Sigmoid colon (tissue), 6 donors: ENCODE measurements at regions not wholly inside any gene's neighbourhood (a gene's known extent, or its start where the extent isn't known, plus 50 kb on each side); places are given as distances from the start of the nearest gene placed in this dataset.

Experiments
- DNase-seq: peaks from one replicate; pipeline ENCODE4 v3.0.0-alpha.2; 2019
- H3K27ac ChIP-seq, 4 donors: fragments of 200-600 bp; sonication (generic); one replicate each; pipeline ENCODE4 v1.5.1; 2016 to 2019; ENCODE audit warnings: mild to moderate bottlenecking in 1 of 4
- H3K27me3 ChIP-seq, 3 donors: fragments of 200-600 bp; sonication (generic); one replicate each; pipeline ENCODE4 v1.5.1; 2019; ENCODE audit warnings: mild to moderate bottlenecking in 1 of 3
- H3K36me3 ChIP-seq, 4 donors: fragments of 200-600 bp; sonication (generic); one replicate each; pipeline ENCODE4 v1.5.1; 2016 to 2019
- H3K4me1 ChIP-seq, 4 donors: fragments of 200-600 bp; sonication (generic); one replicate each; pipeline ENCODE4 v1.5.1; 2017 to 2019
- H3K4me3 ChIP-seq, 4 donors: fragments of 200-600 bp; sonication (generic); one replicate each; pipeline ENCODE4 v1.5.1; 2017 to 2019; ENCODE audit warnings: mild to moderate bottlenecking in 2 of 4, moderate library complexity in 1 of 4
- H3K9me3 ChIP-seq, 4 donors: fragments of 200-600 bp in 3 of 4; sonication (generic) in 3 of 4; one replicate each; pipeline versions ENCODE4 v1.5.1 to v1.6.1; 2013 to 2019
- EP300 ChIP-seq, 4 donors: sonication (generic); formaldehyde crosslinking; IDR thresholded peaks; one replicate each; pipeline ENCODE4 v1.6.1; 2017; ENCODE audit warnings: antibody characterized with exemption in 4 of 4
- POLR2A ChIP-seq, 2 donors: fragments of 450-650 bp; IDR thresholded peaks; one replicate each; pipeline ENCODE4 v1.6.1; 2016; ENCODE audit warnings: antibody characterized with exemption in 2 of 2, mild to moderate bottlenecking in 2 of 2, moderate library complexity in 2 of 2
- POLR2AphosphoS5 ChIP-seq, 4 donors: sonication (generic); formaldehyde crosslinking; IDR thresholded peaks; one replicate each; pipeline ENCODE4 v1.6.1; 2017; ENCODE audit warnings: antibody characterized with exemption in 4 of 4
- WGBS, 2 donors: extraction: QIAGEN DNeasy Blood & Tissue Kit; methylation state at CpG; one replicate each; pipeline ENCODE4 v1.1.7; 2013; 5-methylcytosine and 5-hydroxymethylcytosine counted together
- intact Hi-C: fragments of 100-400 bp; cut with DNase I; formaldehyde crosslinking; loops from one replicate; pipeline ENCODE4 v1.15.1; 2023
- TF ChIP-seq, protein P1 (sequence below), 4 experiments: fragments of 450-650 bp in 3 of 4; fragments of 200-600 bp in 1 of 4; IDR thresholded peaks; one replicate each; pipeline ENCODE4 v1.5.1; 2016 to 2019; ENCODE audit warnings: antibody characterized with exemption in 4 of 4, mild to moderate bottlenecking in 3 of 4, moderate library complexity in 2 of 4
- donor health status: healthy with polysubstance abuse.
- donor health status: healthy.

DNA sequence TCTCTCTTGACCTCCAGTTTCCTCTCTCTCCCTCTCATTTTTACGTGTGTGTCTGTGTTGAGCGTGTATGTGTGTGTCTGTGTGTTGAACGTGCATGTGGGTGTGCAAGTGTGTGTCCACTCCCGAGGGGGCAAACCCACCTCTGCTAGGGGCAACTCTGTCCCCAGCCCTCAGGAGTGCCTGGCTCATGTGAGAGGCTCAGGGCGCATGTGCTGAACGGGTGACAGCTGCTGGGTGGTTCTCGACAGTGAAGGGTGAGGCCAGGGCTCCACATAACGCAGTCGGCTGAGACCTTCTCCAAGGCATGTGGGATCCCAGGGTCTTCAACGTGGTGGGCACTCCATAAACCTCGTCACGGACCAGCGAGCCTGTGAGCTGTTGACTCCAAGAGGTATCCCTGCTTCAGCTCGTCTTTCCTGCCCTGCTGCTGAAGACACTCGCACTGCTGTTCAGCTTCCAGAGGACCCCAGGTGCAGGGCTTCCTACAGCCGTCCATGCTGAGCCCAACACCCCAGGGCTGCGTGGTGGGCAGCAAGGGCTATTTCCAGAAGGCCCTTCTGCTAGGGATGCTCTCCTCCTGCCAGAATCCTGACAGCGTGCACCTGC lies 361.6 kb upstream of the SHH start:
- DNase-seq: no peak
- no peak overlapping the region for H3K4me3 ChIP-seq
- no peaks in the 10 kb centered on the region for H3K36me3 ChIP-seq
- WGBS, 2 donors: 83% methylated on average over 18 of the region's 18 CpGs
- intact Hi-C loops: no loop called here
- no peaks in the 10 kb centered on the region for H3K4me1 ChIP-seq
- TF ChIP-seq EP300 (IDR thresholded peaks at IDR 0.05): no peak
- TF ChIP-seq, protein P1, sequence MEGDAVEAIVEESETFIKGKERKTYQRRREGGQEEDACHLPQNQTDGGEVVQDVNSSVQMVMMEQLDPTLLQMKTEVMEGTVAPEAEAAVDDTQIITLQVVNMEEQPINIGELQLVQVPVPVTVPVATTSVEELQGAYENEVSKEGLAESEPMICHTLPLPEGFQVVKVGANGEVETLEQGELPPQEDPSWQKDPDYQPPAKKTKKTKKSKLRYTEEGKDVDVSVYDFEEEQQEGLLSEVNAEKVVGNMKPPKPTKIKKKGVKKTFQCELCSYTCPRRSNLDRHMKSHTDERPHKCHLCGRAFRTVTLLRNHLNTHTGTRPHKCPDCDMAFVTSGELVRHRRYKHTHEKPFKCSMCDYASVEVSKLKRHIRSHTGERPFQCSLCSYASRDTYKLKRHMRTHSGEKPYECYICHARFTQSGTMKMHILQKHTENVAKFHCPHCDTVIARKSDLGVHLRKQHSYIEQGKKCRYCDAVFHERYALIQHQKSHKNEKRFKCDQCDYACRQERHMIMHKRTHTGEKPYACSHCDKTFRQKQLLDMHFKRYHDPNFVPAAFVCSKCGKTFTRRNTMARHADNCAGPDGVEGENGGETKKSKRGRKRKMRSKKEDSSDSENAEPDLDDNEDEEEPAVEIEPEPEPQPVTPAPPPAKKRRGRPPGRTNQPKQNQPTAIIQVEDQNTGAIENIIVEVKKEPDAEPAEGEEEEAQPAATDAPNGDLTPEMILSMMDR (IDR thresholded peaks at IDR 0.05): no peak
- no peak for TF ChIP-seq POLR2AphosphoS5 (IDR thresholded peaks at IDR 0.05)
- no peak for TF ChIP-seq POLR2A (IDR thresholded peaks at IDR 0.05)
- no peaks in the 10 kb centered on the region for H3K27me3 ChIP-seq
- H3K9me3 ChIP-seq: no peaks in the 10 kb centered on the region
- no peak overlapping the region for H3K27ac ChIP-seq

DNA sequence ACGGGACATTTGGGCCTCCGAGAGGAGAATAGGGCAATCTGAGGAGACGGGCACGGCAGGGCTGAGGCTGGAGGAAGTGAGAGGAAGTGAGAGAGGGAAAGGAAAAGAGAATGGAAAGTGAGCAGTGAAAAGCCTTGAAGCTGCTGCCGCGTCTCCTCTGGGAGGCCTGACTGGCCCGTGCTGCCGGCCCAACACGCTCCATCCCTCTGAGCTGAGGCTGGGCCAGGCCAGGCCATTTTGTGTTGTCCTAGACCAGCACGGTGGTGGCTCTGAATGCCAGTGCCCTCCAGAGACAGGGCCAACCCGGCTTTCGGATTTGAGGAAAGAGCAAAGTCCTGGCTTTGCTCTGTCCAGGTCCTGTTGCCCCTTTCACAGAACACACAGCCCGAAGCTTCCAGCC lies 361.1 kb upstream of the SHH start:
- no peaks in the 10 kb centered on the region for H3K9me3 ChIP-seq
- DNase-seq: no peak
- intact Hi-C loops: no loop called here
- no peaks in the 10 kb centered on the region for H3K4me1 ChIP-seq
- no peaks in the 10 kb centered on the region for H3K36me3 ChIP-seq
- no peak overlapping the region for H3K4me3 ChIP-seq
- peaks cover 0 to 2% (median 0%) of the 10 kb centered on the region in 3 donors for H3K27me3 ChIP-seq
- H3K27ac ChIP-seq: no peak overlapping the region
- WGBS, 2 donors: 69 to 84% methylated on average over 13 of the region's 13 CpGs
- TF ChIP-seq, protein P1 (IDR thresholded peaks at IDR 0.05): no peak
- TF ChIP-seq POLR2A (IDR thresholded peaks at IDR 0.05): no peak
- no peak for TF ChIP-seq POLR2AphosphoS5 (IDR thresholded peaks at IDR 0.05)
- no peak for TF ChIP-seq EP300 (IDR thresholded peaks at IDR 0.05)

DNA sequence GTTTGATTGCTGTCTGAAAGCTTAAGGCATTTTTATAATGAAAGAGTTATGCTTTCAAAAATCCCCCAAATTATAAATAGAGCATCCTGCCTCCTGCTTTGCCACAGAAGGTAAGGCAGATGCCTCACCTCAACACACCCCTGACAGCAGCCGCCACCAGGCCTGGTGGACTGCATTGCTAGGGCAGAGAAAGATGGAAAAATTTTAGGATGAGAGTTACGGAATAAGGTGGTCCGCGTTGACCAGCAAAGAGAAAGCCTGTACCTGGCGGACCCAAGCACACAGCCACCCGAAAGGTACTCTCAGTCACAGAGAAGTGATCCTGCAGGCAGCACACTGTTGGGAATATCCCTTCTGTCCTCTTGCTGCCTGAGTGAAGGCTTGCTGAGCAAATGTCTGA lies 360.4 kb upstream of the SHH start:
- WGBS, 2 donors: 78 to 87% methylated on average over 6 of the region's 6 CpGs
- TF ChIP-seq POLR2AphosphoS5 (IDR thresholded peaks at IDR 0.05) (no peak), POLR2A (IDR thresholded peaks at IDR 0.05) (no peak), EP300 (IDR thresholded peaks at IDR 0.05) (no peak)
- TF ChIP-seq, protein P1 (IDR thresholded peaks at IDR 0.05): no peak
- no peak for DNase-seq

DNA sequence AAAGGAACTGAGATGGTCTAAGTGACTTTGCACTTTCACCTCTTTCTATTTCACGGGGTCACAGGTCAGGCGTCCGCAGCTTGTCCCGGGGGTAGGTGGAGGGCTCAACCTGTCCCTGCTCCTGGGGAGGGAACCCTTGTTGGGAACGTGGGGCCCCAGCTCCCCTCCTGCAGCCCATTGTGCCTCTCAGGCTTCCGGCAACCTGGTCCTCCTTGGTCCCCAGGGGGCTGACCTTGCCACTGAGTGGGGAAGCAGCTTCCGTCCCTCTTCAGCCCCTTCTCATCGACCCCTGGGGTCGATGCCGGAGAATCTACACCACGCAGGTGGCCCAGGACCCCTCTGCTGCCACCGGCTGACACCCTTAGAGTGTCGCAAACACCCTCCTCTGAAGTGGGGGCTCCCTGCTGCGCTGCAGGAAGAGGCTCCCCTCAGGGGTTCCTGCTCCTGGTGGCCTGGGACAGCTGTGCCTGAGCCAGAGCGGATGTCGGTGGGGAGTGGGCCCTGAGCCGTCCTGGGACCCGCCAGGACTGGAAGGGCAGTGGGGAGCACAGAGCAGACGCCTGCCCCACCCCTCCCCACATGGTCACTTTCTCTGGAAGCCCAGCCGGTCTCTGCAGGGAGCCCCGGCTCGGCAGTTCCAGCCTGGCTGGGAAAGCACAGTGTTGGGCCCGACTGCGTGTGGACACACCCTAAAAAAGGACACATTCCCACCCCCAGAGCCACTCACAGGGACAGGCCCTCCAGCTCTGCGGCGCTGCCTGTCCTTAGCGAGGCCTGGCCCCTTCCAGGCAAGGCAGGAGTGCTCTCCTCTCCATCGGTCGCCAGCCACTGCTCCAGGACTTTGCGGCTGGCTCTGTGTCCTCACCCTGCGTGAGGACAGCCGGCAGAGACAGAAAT lies 357.5 kb upstream of the SHH start:
- Histone ChIP-seq H3K9me3 (no peaks in the 10 kb centered on the region), H3K4me1 (no peaks in the 10 kb centered on the region), H3K36me3 (no peaks in the 10 kb centered on the region), H3K4me3 (no peak overlapping the region), H3K27me3 (peaks cover 0 to 5% (median 0%) of the 10 kb centered on the region in 3 donors), H3K27ac (no peak overlapping the region)
- intact Hi-C loops: no loop called here
- TF ChIP-seq POLR2A (IDR thresholded peaks at IDR 0.05): no peak
- TF ChIP-seq, protein P1 (IDR thresholded peaks at IDR 0.05): no peak
- TF ChIP-seq EP300 (IDR thresholded peaks at IDR 0.05): no peak
- no peak for TF ChIP-seq POLR2AphosphoS5 (IDR thresholded peaks at IDR 0.05)
- 71 to 75% methylated on average over 32 of the region's 32 CpGs for WGBS, 2 donors
- no peak for DNase-seq

More for the DNA sequence above, 360.4 kb upstream of the SHH start:
- Histone ChIP-seq H3K4me1 (no peaks in the 10 kb centered on the region), H3K4me3 (no peak overlapping the region), H3K27ac (no peak overlapping the region), H3K27me3 (peaks cover 0 to 5% (median 0%) of the 10 kb centered on the region in 3 donors), H3K9me3 (no peaks in the 10 kb centered on the region), H3K36me3 (no peaks in the 10 kb centered on the region)
- intact Hi-C loops: no loop called here
